SK-N-SH (cell line): ENCODE measurements at regions not wholly inside any gene's neighbourhood (a gene's known extent, or its start where the extent isn't known, plus 50 kb on each side); places are given as distances from the start of the nearest gene placed in this dataset.

Source experiments
- CTCF ChIP-seq: fragments of 200-600 bp; sonication (generic); IDR thresholded peaks from 2 replicates; pipeline ENCODE4 v1.6.1; 2017; ENCODE audit warnings: antibody characterized with exemption, mild to moderate bottlenecking, moderate library complexity
- JUND ChIP-seq: IDR thresholded peaks from 2 replicates; pipeline ENCODE4 v1.4.0; 2012
- MXI1 ChIP-seq: IDR thresholded peaks from 2 replicates; pipeline ENCODE4 v1.6.1; 2012; ENCODE audit warnings: mild to moderate bottlenecking, low read depth, low read length, improper control_type of control experiment
- POLR2AphosphoS5 ChIP-seq: IDR thresholded peaks from 2 replicates; pipeline ENCODE4 v1.6.1; 2012; ENCODE audit warnings: low read depth, low read length
- RAD21 ChIP-seq: IDR thresholded peaks from 2 replicates; pipeline ENCODE4 v1.6.1; 2012; ENCODE audit warnings: mild to moderate bottlenecking, low read length
- REST ChIP-seq: IDR thresholded peaks from 2 replicates; pipeline ENCODE4 v1.6.1; 2012; ENCODE audit warnings: mild to moderate bottlenecking, low read depth, low read length, moderate library complexity
- SIN3A ChIP-seq: IDR thresholded peaks from 2 replicates; pipeline ENCODE4 v1.6.1; 2012; ENCODE audit warnings: low read depth, mild to moderate bottlenecking, low read length, moderate library complexity, borderline replicate concordance
- SMC3 ChIP-seq: IDR thresholded peaks from 2 replicates; pipeline ENCODE4 v1.6.1; 2012; ENCODE audit warnings: low read depth, low read length, improper control_type of control experiment
- TEAD4 ChIP-seq: IDR thresholded peaks from 2 replicates; pipeline ENCODE4 v1.4.0; 2012; ENCODE audit warnings: mild to moderate bottlenecking, borderline replicate concordance; ENCODE audit not compliant: insufficient read depth
- USF1 ChIP-seq: IDR thresholded peaks from 2 replicates; pipeline ENCODE4 v1.4.0; 2012; ENCODE audit warnings: low read depth, borderline replicate concordance
- ZBTB33 ChIP-seq: IDR thresholded peaks from 2 replicates; pipeline ENCODE4 v1.4.0; 2012; ENCODE audit warnings: low read depth, borderline replicate concordance

- TF ChIP-seq CTCF (no peak), JUND (no peak), ZBTB33 (no peak), SMC3 (no peak), USF1 (no peak), TEAD4 (no peak), MXI1 (no peak), SIN3A (no peak), RAD21 (no peak), REST (no peak), POLR2AphosphoS5 (no peak)
Measured at GRCh38 chr11:23732026-23732425, 764.8 kb upstream of the LUZP2 start.
